ENCODE measurements at regions not wholly inside any gene's neighbourhood (a gene's known extent, or its start where the extent isn't known, plus 50 kb on each side); places are given as distances from the start of the nearest gene placed in this dataset.

GRCh38 chr11:112380464-112380863, 119.8 kb upstream of the PLET1 start (continued):
- no peak for TF ChIP-seq CHD7 (IDR thresholded peaks at IDR 0.05; ENCODE audit: insufficient replicate concordance, low read length)
- no peak for TF ChIP-seq MAX (IDR thresholded peaks at IDR 0.05)
- no peak for TF ChIP-seq POU5F1 (IDR thresholded peaks at IDR 0.05; ENCODE audit: low read depth, low read length)
- no peak for TF ChIP-seq GTF2F1 (IDR thresholded peaks at IDR 0.05; ENCODE audit: borderline replicate concordance, low read depth, low read length)
- no peak for TF ChIP-seq ZNF274 (IDR thresholded peaks at IDR 0.05; ENCODE audit: borderline replicate concordance, extremely low read depth, low read length)

Measured in H1 (cell line).